HCT116 (cell line): ENCODE measurements at regions not wholly inside any gene's neighbourhood (a gene's known extent, or its start where the extent isn't known, plus 50 kb on each side); places are given as distances from the start of the nearest gene placed in this dataset.

Experiments used
- ATAC-seq: fragments of 200-7000 bp; cut with Tn5 transposase; 2 replicates; pipeline ENCODE4 v1.9.1; 2020; ENCODE audit warnings: mild to moderate bottlenecking, moderate library complexity
- BruUV-seq: library from RNA; stranded (reverse); fragments of 400-500 nt; replicated peaks from 2 replicates; lab custom pipeline; 2021; lab: Mats Ljungman, UMichigan
- CTCF ChIA-PET: fragments of 300-600 bp; sonication (Branson Sonifier 250); formaldehyde crosslinking; loops from one replicate; lab custom pipeline; 2021; ENCODE audit warnings: antibody characterized with exemption; lab: Charles Lee
- POLR2A ChIA-PET: fragments of 300-600, 350-600 bp; sonication (Branson Sonifier 250); formaldehyde crosslinking; loops from one replicate; lab custom pipeline; 2021; ENCODE audit warnings: antibody characterized with exemption; lab: Charles Lee
- RAD21 ChIA-PET, 2 experiments: fragments of 300-600 bp; sonication (Branson Sonifier 250); formaldehyde crosslinking; loops; one replicate each; lab custom pipeline; 2023; ENCODE audit warnings: low total read pairs in 2 of 2; ENCODE audit not compliant: uncharacterized antibody in 2 of 2, unreplicated experiment in 2 of 2, low non-redundant PET in 1 of 2; lab: Charles Lee
- DNase-seq: peaks from one replicate; pipeline ENCODE4 v3.0.0-alpha.2; 2010; ENCODE audit warnings: low read depth, low spot score
- H2AFZ ChIP-seq: fragments of 200-600 bp; shearing (Covaris generic), sonication (generic); 2 replicates; pipeline ENCODE4 v1.6.1; 2017; ENCODE audit warnings: low read depth, mixed run types, mixed read lengths, antibody characterized with exemption, low read length; ENCODE audit not compliant: poor library complexity, severe bottlenecking
- H3K27ac ChIP-seq: 2 replicates; pipeline ENCODE4 v1.5.1; 2012; ENCODE audit warnings: low read depth, low read length
- H3K27me3 ChIP-seq: fragments of 200-600 bp; sonication (generic); 2 replicates; pipeline ENCODE4 v1.6.1; 2016; ENCODE audit warnings: mixed run types, low read length, mixed read lengths; ENCODE audit not compliant: insufficient read depth
- H3K36me3 ChIP-seq, 2 experiments: fragments of 200-500 bp in 1 of 2; fragments of 200-600 bp in 1 of 2; sonication (Bioruptor generic) in 1 of 2; sonication (generic) in 1 of 2; 2 replicates each; pipeline versions ENCODE4 v1.5.1 to v1.6.1; 2014 to 2016; ENCODE audit warnings: low read length in 2 of 2, inconsistent platforms in 1 of 2, mixed read lengths in 1 of 2, mixed run types in 1 of 2; ENCODE audit not compliant: insufficient read depth in 2 of 2, control insufficient read depth in 1 of 2
- H3K4me1 ChIP-seq, 2 experiments: fragments of 200-600 bp in 1 of 2; sonication (generic) in 1 of 2; 2 replicates each; pipeline versions ENCODE4 v1.5.1 to v1.6.1; 2012 to 2017; ENCODE audit warnings: low read length in 2 of 2, inconsistent platforms in 1 of 2, mild to moderate bottlenecking in 1 of 2, mixed read lengths in 1 of 2, mixed run types in 1 of 2, moderate library complexity in 1 of 2; ENCODE audit not compliant: insufficient read depth in 2 of 2, control insufficient read depth in 1 of 2
- H3K4me2 ChIP-seq: fragments of 200-600 bp; sonication (generic); 2 replicates; pipeline ENCODE4 v1.6.1; 2017; ENCODE audit warnings: mixed run types, low read length, mixed read lengths
- H3K4me3 ChIP-seq, 2 experiments: fragments of 200-600 bp in 1 of 2; sonication (generic) in 1 of 2; replicated peaks in 1 of 2; 2 replicates each; pipeline ENCODE4 v1.5.1; 2011 to 2016; ENCODE audit warnings: low read length in 2 of 2, control low read depth in 1 of 2, low read depth in 1 of 2, mild to moderate bottlenecking in 1 of 2, mixed read lengths in 1 of 2, mixed run types in 1 of 2
- H3K79me2 ChIP-seq: fragments of 200-600 bp; sonication (generic); 2 replicates; pipeline ENCODE4 v1.6.1; 2017; ENCODE audit warnings: mild to moderate bottlenecking, mixed run types, low read length, moderate library complexity, mixed read lengths; ENCODE audit not compliant: insufficient read depth
- H3K9ac ChIP-seq: fragments of 200-600 bp; sonication (generic); 2 replicates; pipeline ENCODE4 v1.6.1; 2016; ENCODE audit warnings: low read length, mixed read lengths
- H3K9me2 ChIP-seq: fragments of 200-600 bp; sonication (generic), shearing (Covaris generic); 2 replicates; pipeline ENCODE4 v1.6.1; 2017; ENCODE audit warnings: mixed run types, mild to moderate bottlenecking, moderate library complexity; ENCODE audit not compliant: insufficient read depth
- H3K9me3 ChIP-seq, 2 experiments: fragments of 200-500 bp in 1 of 2; fragments of 200-600 bp in 1 of 2; sonication (Bioruptor generic) in 1 of 2; sonication (generic) in 1 of 2; 2 replicates each; pipeline ENCODE4 v1.6.1; 2014 to 2017; ENCODE audit warnings: low read length in 2 of 2, mixed read lengths in 2 of 2, inconsistent platforms in 1 of 2, low read depth in 1 of 2, mild to moderate bottlenecking in 1 of 2, mixed run types in 1 of 2, moderate library complexity in 1 of 2; ENCODE audit not compliant: control insufficient read depth in 1 of 2, insufficient read depth in 1 of 2
- H4K20me1 ChIP-seq: fragments of 200-600 bp; sonication (generic), shearing (Covaris generic); 2 replicates; pipeline ENCODE4 v1.6.1; 2017; ENCODE audit warnings: mixed run types, mild to moderate bottlenecking, moderate library complexity; ENCODE audit not compliant: insufficient read depth
- ATF3 ChIP-seq: IDR thresholded peaks from 2 replicates; pipeline ENCODE4 v1.6.1; 2012
- CBX3 ChIP-seq: IDR thresholded peaks from 2 replicates; pipeline ENCODE4 v1.6.1; 2012; ENCODE audit warnings: low read depth
- EGR1 ChIP-seq: IDR thresholded peaks from 2 replicates; pipeline ENCODE4 v1.6.1; 2012; ENCODE audit warnings: low read depth
- EZH2 ChIP-seq: fragments of 200-600 bp; sonication (generic); IDR thresholded peaks from 2 replicates; pipeline ENCODE4 v1.6.1; 2017; ENCODE audit warnings: antibody characterized with exemption, mixed run types
- FOSL1 ChIP-seq: IDR thresholded peaks from 2 replicates; pipeline ENCODE4 v1.6.1; 2012; ENCODE audit warnings: low read depth
- POLR2AphosphoS5 ChIP-seq: IDR thresholded peaks from 2 replicates; pipeline ENCODE4 v1.6.1; 2011; ENCODE audit warnings: mild to moderate bottlenecking, low read depth, low read length, moderate library complexity
- RAD21 ChIP-seq: IDR thresholded peaks from 2 replicates; pipeline ENCODE4 v1.6.1; 2012; ENCODE audit warnings: low read depth, mild to moderate bottlenecking
- REST ChIP-seq: IDR thresholded peaks from 2 replicates; pipeline ENCODE4 v1.6.1; 2012; ENCODE audit warnings: low read depth
- SIN3A ChIP-seq: IDR thresholded peaks from 2 replicates; pipeline ENCODE4 v1.6.1; 2012; ENCODE audit warnings: low read depth
- SP1 ChIP-seq: IDR thresholded peaks from 2 replicates; pipeline ENCODE4 v1.6.1; 2012; ENCODE audit warnings: low read depth
- TCF7L2 ChIP-seq: IDR thresholded peaks from 2 replicates; pipeline ENCODE4 v1.7.0; 2011; ENCODE audit warnings: borderline replicate concordance, inconsistent platforms; ENCODE audit not compliant: insufficient read depth, insufficient read length; ENCODE audit errors: extremely low read depth
- ZFX ChIP-seq: fragments of 450-650 bp; IDR thresholded peaks from 2 replicates; pipeline ENCODE4 v1.6.1; 2017
- ZNF274 ChIP-seq: fragments of 200-500 bp; sonication (Bioruptor generic); IDR thresholded peaks from 2 replicates; pipeline ENCODE4 v1.6.1; 2014; ENCODE audit warnings: mild to moderate bottlenecking, low read depth, low read length, inconsistent platforms
- intact Hi-C: fragments of 100-400 bp; cut with micrococcal nuclease; formaldehyde crosslinking; loops from 2 replicates; pipeline ENCODE4 v1.10.0; 2022

- ChIA-PET CTCF (no interaction called here), POLR2A (no interaction called here), RAD21 (no interaction called here)
- Histone ChIP-seq H3K9me2 (no peaks in the 10 kb centered on the region), H3K9ac (no peak overlapping the region), H3K4me1 (no peaks in the 10 kb centered on the region), H3K9me3 (no peaks in the 10 kb centered on the region), H3K36me3 (no peaks in the 10 kb centered on the region), H3K4me2 (no peak overlapping the region), H2AFZ (no peak overlapping the region), H3K27me3 (peaks cover 7% of the 10 kb centered on the region; the same call in 1 of the 2 replicates), H3K27ac (no peak overlapping the region), H3K79me2 (no peaks in the 10 kb centered on the region), H4K20me1 (no peaks in the 10 kb centered on the region), H3K4me3 (no peak overlapping the region)
- ATAC-seq, result no peak
- BruUV-seq, result no TSS peak
- DNase-seq, result no peak
- TF ChIP-seq SIN3A, result no peak
- TF ChIP-seq RAD21, result no peak
- TF ChIP-seq SP1, result no peak
- no peak for TF ChIP-seq EZH2
- TF ChIP-seq ZFX, result no peak
- TF ChIP-seq POLR2AphosphoS5, result no peak
- no peak for TF ChIP-seq FOSL1
- no peak for TF ChIP-seq TCF7L2
- TF ChIP-seq CBX3, result no peak
- no peak for TF ChIP-seq REST
- TF ChIP-seq EGR1, result no peak
- no peak for TF ChIP-seq ZNF274
- TF ChIP-seq ATF3, result no peak
- intact Hi-C loops, result no loop called here
These were observed 93.9 kb downstream of the ABHD5 start for GRCh38 chr3:43784640-43785011.
